ENCODE measurements at regions not wholly inside any gene's neighbourhood (a gene's known extent, or its start where the extent isn't known, plus 50 kb on each side); places are given as distances from the start of the nearest gene placed in this dataset.

- TF ChIP-seq POLR2A (IDR thresholded peaks at IDR 0.05; ENCODE audit: low read length) (no peak), GATA1 (IDR thresholded peaks at IDR 0.05; ENCODE audit: low read depth, low read length) (no peak)
Measured at GRCh38 chr18:34550902-34551301, 159.2 kb upstream of the DTNA start.

All from erythroblast (primary cell).